HG03103 (cell line): ENCODE measurements at regions not wholly inside any gene's neighbourhood (a gene's known extent, or its start where the extent isn't known, plus 50 kb on each side); places are given as distances from the start of the nearest gene placed in this dataset.
"Not testable (repeated sequence)": the region's sequence is repeated elsewhere in the genome, so short reads cannot be mapped to it uniquely, and the experiment has no call there.

Experiments
- ATAC-seq: cut with Tn5 transposase; IDR thresholded peaks from one replicate; pipeline ENCODE4 v1.9.1; 2021; ENCODE audit warnings: low read depth; ENCODE audit not compliant: unreplicated experiment

GRCh38 chr21:17045214-17045853, 467.5 kb upstream of the CXADR start:
- ATAC-seq = no peak

- no peak for ATAC-seq
Observed at GRCh38 chr21:17048974-17049373, 463.9 kb upstream of the CXADR start.

GRCh38 chr21:17050156-17050555, 462.7 kb upstream of the CXADR start:
- no peak for ATAC-seq

GRCh38 chr21:17050646-17051045, 462.2 kb upstream of the CXADR start:
- ATAC-seq = no peak

- ATAC-seq = no peak
Observed at GRCh38 chr21:17051054-17051453, 461.8 kb upstream of the CXADR start.

- ATAC-seq = no peak
Observed at GRCh38 chr21:17053321-17053720, 459.5 kb upstream of the CXADR start.

- no peak for ATAC-seq
Observed at GRCh38 chr21:17059936-17060335, 452.9 kb upstream of the CXADR start.

GRCh38 chr21:17066006-17066405, 446.8 kb upstream of the CXADR start:
- no peak for ATAC-seq

GRCh38 chr21:17071093-17071492, 441.8 kb upstream of the CXADR start:
- no peak for ATAC-seq

- no peak for ATAC-seq
Observed at GRCh38 chr21:17081193-17081592, 431.6 kb upstream of the CXADR start.

GRCh38 chr21:17082843-17083483, 429.9 kb upstream of the CXADR start:
- ATAC-seq = no peak

- ATAC-seq = no peak
Observed at GRCh38 chr21:17085707-17086106, 427.1 kb upstream of the CXADR start.

GRCh38 chr21:17088500-17088899, 424.3 kb upstream of the CXADR start:
- ATAC-seq = no peak

- no peak for ATAC-seq
Observed at GRCh38 chr21:17089091-17089491, 423.8 kb upstream of the CXADR start.

GRCh38 chr21:17101696-17102095, 411.1 kb upstream of the CXADR start:
- ATAC-seq = no peak

GRCh38 chr21:17105932-17106331, 406.9 kb upstream of the CXADR start:
- ATAC-seq = no peak

- no peak for ATAC-seq
Observed at GRCh38 chr21:17114045-17114444, 398.8 kb upstream of the CXADR start.

- ATAC-seq = no peak
Observed at GRCh38 chr21:17118638-17119384, 394.0 kb upstream of the CXADR start.

- ATAC-seq = no peak
Observed at GRCh38 chr21:17119466-17120297, 393.2 kb upstream of the CXADR start.

GRCh38 chr21:17127395-17127794, 385.4 kb upstream of the CXADR start:
- not testable (repeated sequence) for ATAC-seq

- ATAC-seq = no peak
Observed at GRCh38 chr21:17128132-17128531, 384.7 kb upstream of the CXADR start.
